Activated T-cell treated with anti-CD3 and anti-CD28 coated beads for 1 hour (primary cell): ENCODE measurements at regions not wholly inside any gene's neighbourhood (a gene's known extent, or its start where the extent isn't known, plus 50 kb on each side); places are given as distances from the start of the nearest gene placed in this dataset.
"Not testable (repeated sequence)": the region's sequence is repeated elsewhere in the genome, so short reads cannot be mapped to it uniquely, and the experiment has no call there.

Experiments
- DNase-seq: peaks from one replicate; pipeline ENCODE4 v3.0.0-alpha.2; 2020; ENCODE audit warnings: low read depth

DNA sequence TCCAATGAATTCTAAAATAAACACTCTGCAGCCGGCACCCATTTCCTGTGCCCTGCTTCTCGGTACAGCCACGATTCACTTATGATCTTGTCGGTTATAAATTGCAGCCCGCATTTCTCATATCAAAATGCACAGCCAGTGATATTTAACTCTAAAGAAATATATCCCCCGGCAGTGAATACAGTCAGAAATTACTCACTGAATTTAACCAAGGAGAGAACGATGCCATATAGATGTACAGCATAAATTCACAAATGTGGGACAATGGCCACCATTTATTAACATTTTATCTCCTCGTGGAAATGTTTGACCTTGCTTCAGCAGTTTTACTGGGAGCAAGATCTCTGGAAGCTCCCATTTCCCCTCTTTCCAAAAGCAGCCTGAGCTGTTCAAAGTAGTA is 1517.8 kb downstream of the BRD1 start:
- no peak for DNase-seq

DNA sequence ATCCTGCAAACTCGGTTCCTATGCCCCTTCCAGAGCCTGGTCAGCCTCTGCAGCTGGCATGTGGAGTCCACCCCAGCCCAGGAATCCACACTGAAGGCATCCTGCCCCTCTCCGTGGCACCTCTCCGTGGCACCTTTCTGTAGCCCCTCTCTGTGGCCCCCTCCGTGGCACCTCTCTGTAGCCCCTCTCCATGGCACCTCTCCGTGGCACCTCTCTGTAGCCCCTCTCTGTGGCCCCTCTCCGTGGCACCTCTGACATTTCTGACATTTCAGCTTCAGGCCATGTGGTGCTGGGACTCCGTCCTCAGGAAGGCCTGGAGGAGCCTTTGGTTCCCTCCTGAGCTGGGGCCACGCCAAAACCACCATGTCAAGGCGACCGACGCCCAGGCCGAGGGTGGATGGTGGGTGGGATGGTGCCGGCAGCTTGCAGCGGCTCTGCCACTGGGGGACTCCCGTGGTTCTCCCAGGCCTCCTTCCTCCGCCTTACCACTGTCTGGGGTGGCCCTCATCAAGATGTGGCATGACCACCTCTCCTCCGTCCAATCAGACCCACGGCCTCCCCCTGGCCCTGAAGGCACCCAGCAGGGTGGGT is 1518.5 kb downstream of the BRD1 start:
- DNase-seq, result no peak

DNA sequence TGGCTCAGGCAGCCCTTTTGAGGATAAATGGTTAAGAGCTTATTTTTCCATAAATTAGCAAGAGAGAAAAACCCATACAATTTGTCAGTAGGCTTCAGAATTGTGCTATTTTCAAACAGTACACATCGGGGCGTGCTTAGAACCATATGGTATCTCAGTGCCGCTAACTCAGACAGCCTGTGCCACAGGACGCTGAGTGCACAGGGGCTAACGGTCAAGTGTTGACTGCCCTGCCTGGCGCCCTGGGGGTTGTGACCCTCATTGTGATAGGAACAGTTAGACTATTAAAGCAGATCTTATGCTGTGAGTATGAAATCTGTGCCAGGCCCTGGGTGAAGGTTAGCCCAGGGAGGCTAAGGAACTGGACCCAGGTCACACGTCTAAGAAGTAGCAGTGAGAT is 1519.7 kb downstream of the BRD1 start:
- DNase-seq, result no peak

DNA sequence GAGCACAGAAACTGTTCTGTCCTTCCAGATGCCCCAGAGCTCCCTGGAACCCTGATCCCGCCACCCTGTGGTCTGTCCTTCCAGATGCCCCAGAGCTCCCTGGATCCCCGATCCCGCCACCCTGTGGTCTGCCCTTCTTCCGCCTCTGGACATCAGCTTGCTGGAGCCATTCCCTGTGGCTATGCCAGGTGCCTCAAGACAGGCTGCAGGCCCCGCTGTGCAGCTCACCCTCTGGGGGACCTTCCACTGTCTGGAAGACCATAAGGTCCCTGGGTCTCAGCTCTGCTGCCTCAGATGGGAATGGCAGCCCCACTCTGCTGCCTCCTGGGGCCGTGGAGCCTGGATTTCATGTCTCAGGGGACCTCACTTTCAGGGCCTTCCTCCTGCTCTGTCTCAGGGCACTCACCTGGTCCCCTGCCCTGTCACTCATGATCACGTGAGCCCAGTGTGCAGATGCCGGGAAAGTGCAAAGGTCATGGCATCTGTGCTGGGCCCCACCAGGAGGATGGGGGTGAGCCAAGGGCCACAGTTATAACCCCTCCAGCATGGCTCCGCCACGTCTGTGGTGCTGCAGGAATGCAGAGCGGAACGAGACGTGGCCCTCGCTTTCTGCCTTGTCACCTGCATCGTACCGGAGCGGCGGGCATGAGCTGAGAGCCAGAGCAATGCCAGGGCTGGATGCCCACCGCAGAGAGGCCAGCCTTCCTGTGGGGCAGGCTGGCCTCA is 1520.7 kb downstream of the BRD1 start:
- no peak for DNase-seq

DNA sequence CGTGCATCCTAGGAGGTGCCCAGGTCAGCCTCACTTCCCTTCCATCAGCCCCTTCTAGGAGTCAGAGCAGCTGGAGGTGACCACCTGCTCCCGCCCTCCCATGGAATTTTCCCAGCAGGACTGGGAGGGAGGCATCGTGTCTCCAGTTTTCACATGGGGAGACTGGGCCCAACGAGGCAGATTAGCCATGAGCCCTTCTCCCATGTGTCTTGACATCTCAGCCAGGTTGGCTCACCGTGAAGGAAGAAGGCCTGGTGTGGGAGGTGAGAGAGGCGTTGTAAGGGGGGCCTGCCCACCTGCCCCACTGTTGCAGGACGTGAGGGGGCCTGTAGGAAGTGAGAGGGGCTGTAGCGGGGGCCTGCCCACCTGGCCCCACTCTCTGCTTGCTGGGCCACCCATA is 1521.4 kb downstream of the BRD1 start:
- no peak for DNase-seq

DNA sequence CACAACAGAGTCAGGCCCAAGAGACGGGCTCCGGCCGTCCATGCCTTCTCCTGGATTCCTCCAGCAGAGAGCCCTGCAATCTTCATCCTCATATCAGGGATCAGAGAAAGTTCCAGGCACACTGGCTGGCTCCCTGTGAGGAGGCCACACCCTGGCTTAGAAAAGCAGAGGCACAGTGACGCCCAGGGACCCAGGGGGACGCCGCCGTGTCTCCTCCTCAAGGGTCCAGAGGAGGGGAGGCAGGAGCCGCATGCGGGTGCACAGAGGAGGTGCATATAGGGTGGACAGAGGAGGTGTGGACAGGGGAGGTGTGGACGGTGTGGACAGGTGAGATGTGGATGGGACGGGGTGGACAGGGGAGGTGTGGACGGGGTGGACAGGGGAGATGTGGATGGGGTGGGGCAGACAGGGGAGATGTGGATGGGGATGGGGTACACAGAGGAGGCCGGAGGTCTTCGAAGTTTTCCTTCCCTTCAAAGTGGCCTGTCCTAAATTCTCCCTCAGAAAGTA is 1521.9 kb downstream of the BRD1 start:
- DNase-seq, result no peak

DNA sequence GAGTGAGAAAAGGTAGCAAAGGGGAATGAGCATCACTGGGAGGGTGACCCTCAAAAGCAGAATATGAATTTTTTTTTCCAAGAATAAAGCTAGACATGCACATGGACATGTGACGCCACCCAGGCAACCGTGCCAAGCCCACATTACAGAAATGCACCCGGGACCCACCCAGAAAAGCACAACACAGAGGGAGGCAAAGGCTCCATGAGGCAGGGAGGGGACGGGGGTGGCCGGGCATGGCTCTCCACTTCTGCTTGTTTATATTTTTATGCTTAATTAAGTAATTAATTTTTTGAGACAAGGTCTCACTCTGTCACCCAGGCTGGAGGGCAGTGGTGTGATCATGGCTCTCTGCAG is 1524.3 kb downstream of the BRD1 start:
- no peak for DNase-seq

DNA sequence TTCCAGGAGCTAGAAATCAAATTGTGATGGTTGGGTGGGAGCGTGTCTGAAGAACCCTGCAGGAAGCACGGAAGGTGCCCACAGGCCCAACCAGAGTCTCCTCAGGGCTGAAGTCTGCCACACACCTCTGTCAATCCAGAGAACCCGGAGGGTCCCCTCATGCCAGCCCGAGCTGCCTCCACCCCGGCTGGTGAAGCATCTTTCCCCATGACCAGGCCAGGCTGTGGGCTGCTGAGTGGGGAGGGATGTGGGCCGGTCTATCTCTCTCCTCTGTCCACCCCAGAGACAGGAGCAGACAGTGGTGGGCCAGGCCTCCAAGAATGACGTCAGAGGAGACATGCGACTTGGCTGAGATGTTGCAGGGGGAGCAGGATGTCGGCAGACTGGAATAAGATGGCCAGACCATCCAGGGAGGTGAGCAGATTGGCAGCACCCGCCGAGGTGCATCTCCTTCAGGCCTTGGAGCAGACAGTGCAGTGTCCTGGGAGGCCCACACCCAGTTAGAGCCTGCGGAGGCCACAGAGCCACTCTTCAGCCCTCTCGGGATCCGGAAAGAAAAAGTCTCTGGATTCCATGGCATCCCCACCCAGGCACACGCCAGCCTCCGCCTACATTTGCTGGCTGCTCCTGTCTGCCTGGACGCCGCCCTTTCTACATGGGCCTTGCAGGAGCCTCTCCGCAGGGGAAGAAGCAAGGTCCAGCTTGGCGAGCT is 1524.9 kb downstream of the BRD1 start:
- no peak for DNase-seq

DNA sequence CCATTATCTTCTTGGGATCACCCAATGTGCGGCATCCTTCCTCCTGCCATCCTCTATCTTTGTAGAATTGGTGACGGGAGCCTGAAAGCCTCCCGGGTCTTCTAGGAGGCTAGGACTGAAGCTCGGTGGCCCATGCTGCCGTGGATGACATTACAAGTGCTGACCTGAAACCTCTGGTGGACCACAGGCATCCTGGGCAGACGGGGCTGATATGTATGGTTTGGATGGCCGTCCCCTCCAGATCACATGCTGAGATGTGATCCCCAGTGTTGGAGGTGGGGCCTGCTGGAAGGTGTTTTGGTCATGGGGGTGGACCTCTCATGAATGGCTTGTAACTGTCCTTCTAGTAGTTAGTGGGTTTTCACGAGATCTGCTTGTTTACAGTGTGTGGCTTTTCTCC is 1525.8 kb downstream of the BRD1 start:
- DNase-seq, result no peak

DNA sequence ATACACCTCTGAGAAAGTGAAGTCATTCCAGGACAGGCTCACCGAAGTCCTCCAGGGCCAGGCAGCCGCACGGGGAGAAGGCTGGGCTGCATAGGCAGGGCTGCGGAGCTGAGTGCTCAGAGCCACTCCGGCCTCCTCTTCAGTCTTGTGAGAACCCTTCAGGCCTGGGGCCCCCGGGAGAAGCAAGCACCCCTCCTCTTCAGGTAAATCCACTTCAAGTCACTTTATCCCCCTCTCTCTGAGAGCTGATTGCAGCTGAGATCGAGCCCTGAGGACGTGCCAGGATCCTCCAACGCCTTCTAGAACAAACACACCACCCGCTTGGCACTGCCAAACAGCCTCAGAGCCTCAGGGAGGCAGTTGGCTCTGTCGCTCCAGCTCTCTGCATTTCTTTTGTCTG is 1526.3 kb downstream of the BRD1 start:
- DNase-seq, result no peak

DNA sequence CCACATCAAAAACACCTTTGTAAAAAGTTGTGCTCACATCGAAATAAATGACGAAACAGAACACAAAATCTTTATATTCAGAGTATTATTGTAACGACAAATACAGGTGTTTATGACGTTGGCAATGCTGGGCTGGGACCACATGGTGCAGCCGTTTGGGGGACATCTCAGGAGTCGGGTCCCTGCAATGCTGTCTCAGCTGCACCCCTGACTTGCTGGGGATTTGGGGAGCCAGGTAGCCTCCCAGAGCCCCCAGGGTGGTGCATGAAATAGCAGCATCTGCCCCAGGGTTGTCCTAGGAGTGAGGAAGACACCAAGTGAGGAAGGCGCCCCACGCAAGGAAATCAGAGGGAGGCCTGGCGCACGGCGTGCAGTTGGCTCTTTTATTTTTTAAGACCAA is 1526.8 kb downstream of the BRD1 start:
- no peak for DNase-seq

DNA sequence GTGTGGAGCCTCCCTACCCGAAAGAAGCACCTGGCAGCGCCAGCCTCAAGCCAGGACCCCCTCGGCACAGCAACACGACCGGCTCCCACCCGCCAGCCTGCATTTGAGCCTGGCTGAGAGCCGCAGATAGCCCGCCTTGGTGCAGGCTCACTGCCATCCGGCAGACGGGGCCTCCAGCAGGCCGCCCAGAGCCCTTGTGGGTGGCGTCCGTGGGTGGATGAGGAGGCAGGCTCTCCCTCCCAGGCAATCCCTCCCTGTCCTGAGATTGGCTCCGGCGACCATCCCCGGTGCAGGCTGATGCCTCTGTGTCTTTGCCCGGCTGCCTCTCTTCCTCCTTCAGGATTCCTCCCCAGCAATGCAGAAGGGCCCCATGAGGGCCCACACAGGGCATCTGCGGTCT is 1527.9 kb downstream of the BRD1 start:
- no peak for DNase-seq

DNA sequence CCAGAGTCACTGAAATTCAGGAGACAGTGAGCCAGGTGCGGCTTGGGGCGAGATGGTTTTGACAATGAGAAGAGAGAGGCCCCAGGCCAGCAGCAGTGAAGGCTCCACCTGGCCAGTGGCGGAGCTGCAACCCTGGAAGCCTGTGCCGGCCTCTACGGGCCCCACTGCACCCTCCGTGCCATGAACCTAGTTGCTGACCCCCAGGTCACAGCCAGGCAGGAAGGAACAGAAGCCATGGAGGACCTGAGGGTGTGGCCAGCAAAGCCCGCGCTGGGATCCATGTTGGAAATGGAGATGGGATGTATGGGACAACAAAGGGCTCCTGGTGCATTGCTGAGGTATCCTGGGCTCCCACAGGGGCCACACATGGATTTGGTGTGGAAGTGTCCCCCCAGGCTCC is 1528.5 kb downstream of the BRD1 start:
- no peak for DNase-seq

DNA sequence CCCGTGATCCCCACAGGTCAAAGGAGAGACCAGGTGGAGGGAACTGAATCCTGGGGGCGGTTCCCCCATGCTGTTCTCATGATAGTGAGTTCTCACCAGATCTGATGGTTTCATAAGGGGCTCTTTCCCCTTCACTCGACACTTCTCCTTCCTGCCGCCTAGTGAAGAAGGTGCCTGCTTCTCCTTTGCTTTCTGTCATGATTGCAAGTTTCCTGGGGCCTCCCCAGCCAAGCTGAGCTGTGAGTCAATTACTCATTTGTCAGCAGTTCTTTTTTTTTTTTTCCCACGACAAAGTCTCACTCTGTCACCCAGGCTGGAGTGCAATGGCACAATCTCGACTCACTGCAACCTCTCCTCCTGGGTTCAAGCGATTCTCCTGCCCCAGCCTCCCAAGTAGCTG is 1530.4 kb downstream of the BRD1 start:
- DNase-seq, result no peak

DNA sequence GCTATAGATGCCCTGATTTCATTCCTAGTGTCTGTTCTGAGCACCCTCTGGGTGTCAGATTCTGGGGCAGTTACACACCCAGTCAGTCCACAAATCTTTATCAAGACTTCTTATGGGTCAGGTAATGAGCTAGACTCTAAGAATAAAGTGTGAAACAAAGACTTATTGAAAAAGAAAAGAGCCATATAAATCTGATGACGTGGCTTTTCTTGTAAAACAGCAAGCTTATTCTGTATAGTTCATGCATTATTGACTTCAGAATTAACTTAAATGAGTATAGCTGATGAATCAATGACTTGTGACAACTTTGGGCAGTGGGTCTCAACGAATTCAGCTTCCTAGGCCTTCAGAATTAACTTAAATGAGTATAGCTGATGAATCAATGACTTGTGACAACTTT is 1527.5 kb downstream of the TBC1D22A start:
- DNase-seq, result not testable (repeated sequence)

DNA sequence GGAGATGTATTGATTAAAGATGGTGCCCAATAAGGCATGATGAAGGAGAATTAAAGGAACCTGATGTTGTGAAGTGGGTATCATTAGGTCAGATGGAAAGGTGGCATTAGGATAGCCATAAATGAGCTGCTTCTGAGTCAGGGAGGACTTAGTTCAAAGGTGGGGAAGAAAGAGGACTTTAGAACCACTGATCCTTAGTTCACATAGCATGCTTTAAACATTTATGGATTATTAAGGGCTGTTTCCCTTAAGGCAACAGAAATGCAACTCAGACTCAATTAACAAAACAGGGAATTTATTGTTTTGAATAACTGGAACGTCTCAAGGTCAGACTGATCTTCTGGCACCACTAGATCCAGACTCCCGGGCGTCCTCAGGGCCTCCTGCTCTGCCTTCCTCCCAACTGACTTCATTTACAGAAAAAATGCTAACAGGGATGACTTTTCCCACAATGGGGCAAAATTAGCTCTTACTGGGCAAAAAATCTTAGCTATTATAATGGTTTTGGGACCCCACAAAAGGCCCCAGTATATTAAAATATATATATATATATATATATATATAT is 1526.0 kb downstream of the TBC1D22A start:
- no peak for DNase-seq

DNA sequence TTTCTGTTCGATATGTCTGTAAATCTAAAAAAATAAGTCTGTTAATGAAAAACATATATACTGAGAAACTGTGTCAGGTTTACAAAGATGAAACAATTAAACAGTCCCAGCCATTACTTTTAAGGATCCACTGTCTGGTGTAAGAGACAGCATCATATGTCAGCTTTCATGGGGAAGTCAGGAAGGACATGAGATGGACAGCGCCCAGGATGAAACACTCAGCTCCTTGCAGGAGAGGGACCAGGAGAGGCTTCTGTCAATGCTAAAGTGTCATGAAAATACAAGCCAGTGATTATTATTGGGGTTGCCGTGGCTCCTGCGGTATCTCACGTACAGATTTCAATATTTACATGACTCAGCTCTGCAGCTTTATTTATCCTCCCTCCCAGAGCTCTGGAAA is 1524.6 kb downstream of the TBC1D22A start:
- DNase-seq, result no peak

DNA sequence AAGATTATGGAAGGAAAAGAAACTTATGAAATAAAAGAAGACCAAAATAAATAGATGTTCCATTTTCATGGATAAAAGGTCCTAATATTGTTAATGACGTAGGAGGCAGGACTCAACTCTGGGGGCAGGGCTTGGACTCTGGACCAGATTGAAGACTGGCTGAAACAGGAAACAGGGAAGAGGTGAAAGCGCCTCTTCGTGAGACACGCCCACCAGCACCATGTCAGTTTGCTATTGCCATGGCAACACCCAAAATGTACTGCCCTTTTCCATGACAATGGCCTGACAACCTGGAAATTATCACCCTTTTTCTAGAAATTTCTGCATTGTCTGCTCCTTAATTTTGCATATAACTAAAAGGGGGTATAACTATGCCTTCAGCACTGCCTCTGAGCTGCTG is 1522.2 kb downstream of the TBC1D22A start:
- DNase-seq, result no peak

DNA sequence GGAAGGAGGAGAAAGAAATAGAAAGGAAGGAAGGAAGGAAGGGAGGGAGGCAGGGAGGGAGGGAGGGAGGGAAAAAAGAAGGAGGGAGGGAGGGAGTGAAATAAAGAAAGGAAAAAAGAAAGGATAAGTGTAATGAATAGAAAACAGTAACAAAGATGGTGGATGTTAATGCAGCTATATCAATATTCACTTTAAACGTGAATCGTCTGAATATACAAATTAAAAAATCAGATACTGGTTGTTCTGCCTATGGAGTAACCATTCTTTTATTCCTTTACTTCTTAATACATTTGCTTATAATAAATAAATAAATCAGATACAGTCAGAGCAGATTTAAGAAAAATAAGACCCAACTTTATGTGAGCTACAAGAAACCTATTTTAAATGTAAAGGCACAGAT is 1520.4 kb downstream of the TBC1D22A start:
- DNase-seq, result no peak

DNA sequence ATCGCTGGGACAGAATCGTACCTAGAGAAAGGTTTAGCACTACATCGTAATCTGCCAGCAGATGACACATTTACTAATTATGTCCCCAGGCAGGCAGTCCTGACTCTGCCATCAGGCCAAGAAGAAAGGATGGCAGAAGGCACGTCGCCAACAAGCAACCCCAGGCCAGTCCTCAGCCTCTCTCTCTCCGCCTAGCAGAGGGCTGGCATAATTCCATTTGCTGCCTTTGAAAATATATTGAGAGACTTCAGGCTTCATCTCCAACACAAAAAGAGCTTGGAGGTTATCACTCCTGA is 1517.0 kb downstream of the TBC1D22A start:
- DNase-seq, result no peak

DNA sequence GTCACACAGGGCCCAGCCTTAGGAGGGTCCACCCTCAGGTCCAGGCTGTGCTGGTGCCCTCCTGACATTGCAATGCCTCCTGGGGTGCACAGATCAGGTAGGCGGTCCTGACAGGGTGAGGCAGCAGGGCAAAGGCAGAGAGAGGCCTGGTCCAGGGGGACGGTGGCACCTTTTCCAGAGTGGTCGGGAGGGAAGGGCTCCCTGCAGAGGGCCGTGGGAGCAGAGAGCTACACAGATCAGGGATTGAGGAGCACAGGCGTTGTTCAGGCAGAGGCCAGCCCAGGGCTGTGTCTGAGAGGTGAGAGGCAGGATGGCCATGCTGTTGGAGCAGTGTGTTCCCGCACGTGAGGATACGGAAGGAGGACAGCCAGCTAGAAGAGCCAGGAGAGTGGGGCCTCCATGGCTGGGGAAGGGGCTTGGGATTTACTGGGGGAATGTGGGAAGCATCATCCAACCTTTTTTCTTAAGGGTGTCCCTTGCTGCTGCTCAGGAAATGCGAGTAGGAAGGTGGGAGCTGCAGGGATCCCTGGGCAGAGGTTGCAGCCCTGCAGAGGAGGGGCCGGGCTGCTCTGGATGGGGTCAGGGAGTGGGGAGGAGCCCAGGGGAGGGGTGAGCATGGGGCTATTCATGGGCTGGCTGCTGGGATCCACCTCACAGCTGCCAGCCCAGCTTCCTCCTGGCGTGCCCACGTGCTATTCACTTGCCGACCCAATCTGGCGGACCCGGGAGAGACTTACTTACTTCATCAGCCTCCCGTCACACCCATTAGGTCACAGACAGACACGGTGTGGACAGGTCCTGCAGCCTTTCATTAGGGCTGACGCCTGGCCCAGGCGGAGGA is 1516.4 kb downstream of the TBC1D22A start:
- DNase-seq, result no peak

DNA sequence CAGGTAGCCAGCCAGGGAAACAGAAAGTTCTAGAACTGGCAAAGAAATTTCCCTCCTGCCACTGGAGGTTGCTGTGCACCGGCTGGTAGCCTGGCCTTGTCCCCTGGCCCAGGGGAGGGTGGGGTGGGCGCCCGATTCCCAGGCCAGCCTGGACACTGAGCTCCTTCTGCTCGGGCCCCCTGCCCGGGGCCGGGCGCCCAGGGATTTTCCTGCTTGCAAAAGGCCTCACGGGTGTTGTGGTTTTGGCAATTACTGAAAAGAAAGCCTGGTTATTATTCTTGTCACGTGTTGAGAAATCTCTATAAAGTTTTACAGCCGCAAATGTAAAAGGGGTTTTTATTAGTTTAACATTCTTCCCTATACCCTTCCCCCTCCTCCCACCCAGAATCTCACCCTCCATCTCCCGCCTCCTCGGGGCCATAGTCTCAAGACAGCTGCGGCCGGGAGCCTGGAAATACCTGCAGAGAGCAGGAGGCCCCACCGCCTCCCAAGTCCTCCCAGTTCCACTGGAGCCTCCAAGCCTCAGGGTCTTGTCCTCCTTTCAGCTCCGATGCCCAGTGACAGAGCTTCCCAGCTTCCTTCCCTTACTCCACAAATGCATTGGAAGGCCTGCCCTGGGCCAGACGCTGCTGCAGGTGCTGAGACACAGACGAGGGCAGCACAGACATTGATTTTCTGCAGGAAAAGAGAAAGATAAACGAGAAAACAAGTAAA is 1515.6 kb downstream of the TBC1D22A start:
- no peak for DNase-seq
